OCI-LY7 (cell line): ENCODE measurements at regions not wholly inside any gene's neighbourhood (a gene's known extent, or its start where the extent isn't known, plus 50 kb on each side); places are given as distances from the start of the nearest gene placed in this dataset.

Source experiments
- BruUV-seq: library from RNA; stranded (reverse); fragments of 400-500 nt; replicated peaks from 2 replicates; lab custom pipeline; 2021; lab: Mats Ljungman, UMichigan
- CTCF ChIA-PET: fragments of 300-600 bp; sonication (Branson Sonifier 250); formaldehyde crosslinking; loops from one replicate; lab custom pipeline; 2022; ENCODE audit warnings: antibody characterized with exemption; ENCODE audit not compliant: unreplicated experiment; lab: Charles Lee
- POLR2A ChIA-PET: fragments of 300-600 bp; sonication (Branson Sonifier 250); formaldehyde crosslinking; loops from one replicate; lab custom pipeline; 2022; ENCODE audit warnings: antibody characterized with exemption; lab: Charles Lee
- DNase-seq: peaks from one replicate; pipeline ENCODE4 v3.0.0-alpha.2; 2015; ENCODE audit warnings: low spot score
- H2AFZ ChIP-seq: fragments of 200-600 bp; sonication (generic), shearing (Covaris generic); 2 replicates; pipeline ENCODE4 v1.6.1; 2014; ENCODE audit warnings: mild to moderate bottlenecking, antibody characterized with exemption, low read length, moderate library complexity
- H3K27ac ChIP-seq: fragments of 200-600 bp; sonication (generic); 2 replicates; pipeline ENCODE4 v1.5.1; 2014; ENCODE audit warnings: mixed run types, low read depth, mild to moderate bottlenecking, moderate library complexity, low read length, inconsistent platforms; ENCODE audit not compliant: poor library complexity, severe bottlenecking
- H3K36me3 ChIP-seq: fragments of 200-600 bp; sonication (generic); 2 replicates; pipeline ENCODE4 v1.6.1; 2014; ENCODE audit warnings: mild to moderate bottlenecking, antibody characterized with exemption, low read length, moderate library complexity, mixed read lengths; ENCODE audit not compliant: insufficient read depth
- H3K4me1 ChIP-seq: fragments of 200-600 bp; sonication (generic); 2 replicates; pipeline ENCODE4 v1.5.1; 2014; ENCODE audit warnings: mild to moderate bottlenecking, low read length; ENCODE audit not compliant: insufficient read depth, poor library complexity, severe bottlenecking
- H3K4me2 ChIP-seq: fragments of 200-600 bp; sonication (generic); 2 replicates; pipeline ENCODE4 v1.6.1; 2014; ENCODE audit warnings: mild to moderate bottlenecking, low read length
- H3K4me3 ChIP-seq: fragments of 200-600 bp; sonication (generic); 2 replicates; pipeline ENCODE4 v1.5.1; 2014; ENCODE audit warnings: mild to moderate bottlenecking, low read depth, low read length; ENCODE audit not compliant: poor library complexity, severe bottlenecking
- H3K79me2 ChIP-seq: fragments of 200-600 bp; sonication (generic); 2 replicates; pipeline ENCODE4 v1.6.1; 2016; ENCODE audit warnings: low read depth, mild to moderate bottlenecking, low read length, moderate library complexity, mixed read lengths; ENCODE audit not compliant: insufficient read depth
- H3K9me2 ChIP-seq: fragments of 200-600 bp; sonication (generic); 2 replicates; pipeline ENCODE4 v1.6.1; 2016; ENCODE audit warnings: mild to moderate bottlenecking, low read length, mixed read lengths; ENCODE audit not compliant: insufficient read depth
- H3K9me3 ChIP-seq: fragments of 200-600 bp; sonication (generic); 2 replicates; pipeline ENCODE4 v1.6.1; 2014; ENCODE audit warnings: mild to moderate bottlenecking, mixed run types, low read length, mixed read lengths
- H4K20me1 ChIP-seq: fragments of 200-600 bp; sonication (generic); 2 replicates; pipeline ENCODE4 v1.6.1; 2014; ENCODE audit warnings: mild to moderate bottlenecking, antibody characterized with exemption, low read length, moderate library complexity, mixed read lengths; ENCODE audit not compliant: insufficient read depth
- EZH2phosphoT487 ChIP-seq: fragments of 200-600 bp; sonication (generic); IDR thresholded peaks from 2 replicates; pipeline ENCODE4 v1.6.1; 2018; ENCODE audit warnings: low read depth, borderline replicate concordance, mild to moderate bottlenecking, mixed run types, antibody characterized with exemption, low read length, moderate library complexity, mixed read lengths
- intact Hi-C: fragments of 100-400 bp; cut with micrococcal nuclease; formaldehyde crosslinking; loops from one replicate; pipeline ENCODE4 v1.10.0; 2022; ENCODE audit not compliant: unreplicated experiment
- TF ChIP-seq, protein P1 (sequence below): fragments of 200-600 bp; sonication (generic); conservative IDR thresholded peaks from 2 replicates; pipeline ENCODE4 v1.5.1; 2014; ENCODE audit warnings: mild to moderate bottlenecking, antibody characterized with exemption, low read length, moderate library complexity, mixed read lengths

DNA sequence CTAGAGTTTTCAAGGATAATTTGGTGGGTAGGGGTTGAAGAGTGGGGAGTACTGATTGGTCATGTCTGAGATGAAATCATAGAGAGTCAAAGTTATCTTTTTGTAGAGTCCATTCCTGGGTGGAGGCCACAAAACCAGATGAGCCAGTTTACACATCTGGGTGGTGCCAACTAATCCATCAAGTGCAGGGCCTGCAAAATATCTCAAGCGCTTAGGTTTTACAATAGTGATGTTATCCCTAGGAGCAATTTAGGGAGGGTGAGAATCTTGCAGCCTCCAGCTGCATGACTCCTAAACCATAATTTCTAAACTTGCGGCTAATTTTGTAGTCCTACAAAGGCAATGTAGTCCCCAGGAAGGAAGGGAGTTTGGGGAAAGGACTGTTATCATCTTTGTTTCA lies 988.3 kb upstream of the LCORL start:
- H3K4me3 ChIP-seq, result no peak overlapping the region
- H3K9me3 ChIP-seq, result no peaks in the 10 kb centered on the region; the same call in 1 of the 2 replicates
- H3K4me2 ChIP-seq, result no peak overlapping the region
- H3K79me2 ChIP-seq, result no peaks in the 10 kb centered on the region
- H2AFZ ChIP-seq, result no peak overlapping the region
- no peak overlapping the region for H3K27ac ChIP-seq
- H3K36me3 ChIP-seq, result no peaks in the 10 kb centered on the region; the same call in 1 of the 2 replicates
- no TSS peak for BruUV-seq
- ChIA-PET POLR2A (interaction anchor here (0.6 kb wide), 1 partner anchor 1776 kb away, joined by 5 read pairs; no protein-coding TSS in a partner anchor), CTCF (interaction anchor here (0.6 kb wide), 1 partner anchor 191 kb away, joined by 4 read pairs; no protein-coding TSS in a partner anchor)
- intact Hi-C loops, result no loop called here
- TF ChIP-seq EZH2phosphoT487, result no peak
- TF ChIP-seq, protein P1, sequence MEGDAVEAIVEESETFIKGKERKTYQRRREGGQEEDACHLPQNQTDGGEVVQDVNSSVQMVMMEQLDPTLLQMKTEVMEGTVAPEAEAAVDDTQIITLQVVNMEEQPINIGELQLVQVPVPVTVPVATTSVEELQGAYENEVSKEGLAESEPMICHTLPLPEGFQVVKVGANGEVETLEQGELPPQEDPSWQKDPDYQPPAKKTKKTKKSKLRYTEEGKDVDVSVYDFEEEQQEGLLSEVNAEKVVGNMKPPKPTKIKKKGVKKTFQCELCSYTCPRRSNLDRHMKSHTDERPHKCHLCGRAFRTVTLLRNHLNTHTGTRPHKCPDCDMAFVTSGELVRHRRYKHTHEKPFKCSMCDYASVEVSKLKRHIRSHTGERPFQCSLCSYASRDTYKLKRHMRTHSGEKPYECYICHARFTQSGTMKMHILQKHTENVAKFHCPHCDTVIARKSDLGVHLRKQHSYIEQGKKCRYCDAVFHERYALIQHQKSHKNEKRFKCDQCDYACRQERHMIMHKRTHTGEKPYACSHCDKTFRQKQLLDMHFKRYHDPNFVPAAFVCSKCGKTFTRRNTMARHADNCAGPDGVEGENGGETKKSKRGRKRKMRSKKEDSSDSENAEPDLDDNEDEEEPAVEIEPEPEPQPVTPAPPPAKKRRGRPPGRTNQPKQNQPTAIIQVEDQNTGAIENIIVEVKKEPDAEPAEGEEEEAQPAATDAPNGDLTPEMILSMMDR, result no peak
- H3K4me1 ChIP-seq, result peaks cover 11% of the 10 kb centered on the region
- H4K20me1 ChIP-seq, result no peaks in the 10 kb centered on the region
- H3K9me2 ChIP-seq, result no peaks in the 10 kb centered on the region
- no peak for DNase-seq

DNA sequence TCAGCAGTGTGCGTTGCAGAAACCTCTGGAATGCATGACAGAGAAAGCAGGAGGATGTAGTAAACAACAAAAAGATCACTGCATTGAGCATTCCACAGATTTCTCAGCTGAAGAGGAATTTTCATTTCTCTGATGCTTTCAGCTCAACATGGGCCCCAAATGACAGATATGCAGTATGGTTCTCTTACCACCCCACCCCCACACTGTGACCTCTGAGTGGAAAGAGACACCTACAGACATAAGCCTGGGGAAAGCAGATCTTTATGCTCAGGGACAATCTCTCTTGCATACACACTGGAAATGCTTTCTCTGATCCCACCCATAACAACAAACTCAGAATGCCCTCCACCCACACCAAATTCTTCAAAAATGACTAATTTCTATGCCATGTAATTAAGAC lies 983.7 kb upstream of the LCORL start:
- CTCF ChIA-PET, result no interaction called here
- Histone ChIP-seq H4K20me1 (no peaks in the 10 kb centered on the region), H3K4me3 (no peak overlapping the region), H3K9me2 (no peaks in the 10 kb centered on the region), H3K9me3 (peaks cover 4% of the 10 kb centered on the region; the same call in 1 of the 2 replicates), H3K79me2 (no peaks in the 10 kb centered on the region), H3K27ac (no peak overlapping the region), H2AFZ (no peak overlapping the region; the same call in 1 of the 2 replicates), H3K4me1 (no peaks in the 10 kb centered on the region), H3K4me2 (no peak overlapping the region), H3K36me3 (no peaks in the 10 kb centered on the region; the same call in 1 of the 2 replicates)
- POLR2A ChIA-PET, result interaction anchor here (0.6 to 1.5 kb wide), 4 partner anchors 11 to 118 kb away, joined by 3 to 5 read pairs (median 3); no protein-coding TSS in a partner anchor
- TF ChIP-seq, protein P1, result no peak
- no peak for TF ChIP-seq EZH2phosphoT487
- intact Hi-C loops, result no loop called here
- no TSS peak for BruUV-seq
- DNase-seq, result no peak

DNA sequence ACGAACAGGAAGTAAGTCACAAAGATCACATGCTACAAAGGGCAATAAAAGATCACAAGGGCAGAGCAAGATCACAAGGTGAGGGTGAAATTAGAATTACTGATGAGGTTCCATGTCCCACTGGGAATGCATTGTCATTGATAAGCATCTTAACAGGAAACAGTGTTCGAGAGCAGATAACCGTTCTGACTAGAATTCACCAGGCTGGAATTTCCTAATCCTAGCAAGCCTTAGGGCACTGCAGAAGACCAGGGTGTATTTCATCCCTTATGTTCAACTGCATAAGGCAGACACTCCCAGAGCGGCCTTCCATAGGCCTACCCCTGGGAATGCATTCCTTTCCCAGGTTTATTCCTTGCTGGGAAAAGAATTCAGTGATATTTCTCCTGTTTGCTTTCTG lies 980.6 kb upstream of the LCORL start:
- Histone ChIP-seq H4K20me1 (no peaks in the 10 kb centered on the region), H3K9me3 (peaks cover 25% of the 10 kb centered on the region), H3K4me1 (no peaks in the 10 kb centered on the region), H2AFZ (no peak overlapping the region), H3K4me2 (no peak overlapping the region), H3K4me3 (no peak overlapping the region), H3K36me3 (no peaks in the 10 kb centered on the region; the same call in 1 of the 2 replicates), H3K79me2 (no peaks in the 10 kb centered on the region), H3K27ac (no peak overlapping the region), H3K9me2 (no peaks in the 10 kb centered on the region)
- DNase-seq, result no peak
- BruUV-seq, result no TSS peak
- POLR2A ChIA-PET, result interaction anchor here (2.2 kb wide), 1 partner anchor 22 kb away, joined by 7 read pairs; no protein-coding TSS in a partner anchor
- intact Hi-C loops, result no loop called here
- TF ChIP-seq, protein P1, result no peak
- TF ChIP-seq EZH2phosphoT487, result no peak
- CTCF ChIA-PET, result no interaction called here
